MM.1S (cell line): ENCODE measurements at regions not wholly inside any gene's neighbourhood (a gene's known extent, or its start where the extent isn't known, plus 50 kb on each side); places are given as distances from the start of the nearest gene placed in this dataset.

Experiments
- DNase-seq: peaks from one replicate; pipeline ENCODE4 v3.0.0-alpha.2; 2015
- H2AFZ ChIP-seq: fragments of 300-600 bp; sonication (generic); 2 replicates; pipeline ENCODE4 v1.6.0; 2016; ENCODE audit warnings: antibody characterized with exemption, low read length
- H3F3A ChIP-seq: fragments of 300-600 bp; sonication (generic); 2 replicates; pipeline ENCODE4 v1.6.1; 2016; ENCODE audit warnings: mild to moderate bottlenecking, antibody characterized with exemption, low read length, moderate library complexity, mixed read lengths; ENCODE audit not compliant: insufficient read depth
- H3K27ac ChIP-seq: fragments of 300-600 bp; sonication (generic); 2 replicates; pipeline ENCODE4 v1.5.1; 2016; ENCODE audit warnings: mild to moderate bottlenecking, low read length
- H3K27me3 ChIP-seq: fragments of 300-600 bp; sonication (generic); replicated peaks from 2 replicates; pipeline ENCODE4 v1.6.0; 2016; ENCODE audit warnings: low read length; ENCODE audit not compliant: insufficient read depth
- H3K36me3 ChIP-seq: fragments of 300-600 bp; sonication (generic); replicated peaks from 2 replicates; pipeline ENCODE4 v1.6.1; 2016; ENCODE audit warnings: mild to moderate bottlenecking, low read length, mixed read lengths; ENCODE audit not compliant: insufficient read depth
- H3K4me1 ChIP-seq: fragments of 300-600 bp; sonication (generic); 2 replicates; pipeline ENCODE4 v1.6.1; 2016; ENCODE audit warnings: low read length, mixed read lengths
- H3K4me2 ChIP-seq: fragments of 300-600 bp; sonication (generic); 2 replicates; pipeline ENCODE4 v1.6.0; 2016; ENCODE audit warnings: low read depth, low read length
- H3K4me3 ChIP-seq: fragments of 300-600 bp; sonication (generic); 2 replicates; pipeline ENCODE4 v1.5.1; 2016; ENCODE audit warnings: low read length, mixed read lengths
- H3K79me2 ChIP-seq: fragments of 300-600 bp; sonication (generic); 2 replicates; pipeline ENCODE4 v1.6.1; 2016; ENCODE audit warnings: mixed run types, low read length, mixed read lengths
- H3K9ac ChIP-seq: fragments of 300-600 bp; sonication (generic); 2 replicates; pipeline ENCODE4 v1.6.1; 2016; ENCODE audit warnings: low read length, mixed read lengths
- H3K9me2 ChIP-seq: fragments of 300-600 bp; sonication (generic); replicated peaks from 2 replicates; pipeline ENCODE4 v1.6.1; 2016; ENCODE audit warnings: mild to moderate bottlenecking, low read length, mixed read lengths; ENCODE audit not compliant: insufficient read depth
- H3K9me3 ChIP-seq: fragments of 300-600 bp; sonication (generic); replicated peaks from 2 replicates; pipeline ENCODE4 v1.6.1; 2016; ENCODE audit warnings: mild to moderate bottlenecking, low read length, mixed read lengths; ENCODE audit not compliant: insufficient read depth
- H4K20me1 ChIP-seq: fragments of 300-600 bp; sonication (generic); 2 replicates; pipeline ENCODE4 v1.6.1; 2016; ENCODE audit warnings: mild to moderate bottlenecking, low read length, moderate library complexity, mixed read lengths; ENCODE audit not compliant: insufficient read depth
- EZH2 ChIP-seq: fragments of 300-600 bp; sonication (generic); optimal IDR thresholded peaks from 2 replicates; pipeline ENCODE3; 2017; ENCODE audit warnings: low read depth, mild to moderate bottlenecking, antibody characterized with exemption, low read length, mixed read lengths
- EZH2phosphoT487 ChIP-seq: fragments of 300-600 bp; sonication (generic); IDR thresholded peaks from 2 replicates; pipeline ENCODE4 v1.6.1; 2018; ENCODE audit warnings: antibody characterized with exemption, low read length
- TF ChIP-seq, protein P1 (sequence below): fragments of 300-600 bp; sonication (generic); IDR thresholded peaks from 2 replicates; pipeline ENCODE4 v1.5.1; 2016; ENCODE audit warnings: antibody characterized with exemption, low read length, mixed read lengths

DNA sequence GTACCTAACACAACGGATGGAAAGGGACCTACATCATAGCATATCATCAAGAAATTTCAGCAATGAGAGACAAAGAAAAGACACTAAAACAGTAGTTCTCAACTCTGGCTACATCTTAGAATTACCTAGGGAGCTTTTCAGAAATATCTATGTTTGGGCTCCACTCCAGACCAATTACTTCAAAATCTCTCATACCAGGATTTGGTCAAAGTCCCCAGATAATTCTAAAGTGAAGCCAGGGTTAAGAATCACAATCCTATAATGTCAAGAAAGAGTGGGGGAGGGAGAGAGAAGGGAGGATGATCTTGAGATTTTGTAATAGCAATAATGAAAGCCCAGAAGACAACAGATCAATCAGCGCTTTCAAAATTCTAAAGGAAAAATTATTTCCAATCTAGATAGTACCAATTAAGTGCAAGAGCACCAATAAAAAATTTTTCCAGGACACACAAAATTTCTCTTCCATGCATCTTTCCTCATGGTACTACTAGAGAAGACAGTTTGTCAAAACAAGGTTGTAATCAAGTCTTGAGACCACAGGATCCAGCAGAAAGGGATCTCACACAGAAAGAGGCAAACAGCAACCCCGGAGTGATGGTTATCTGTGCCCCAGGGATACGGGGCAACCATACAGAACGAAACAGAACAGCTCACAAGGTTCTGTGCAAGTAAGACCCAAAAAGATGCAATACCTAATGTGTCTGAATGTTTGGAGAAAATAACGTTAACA is 152.9 kb upstream of the DST start:
- no peak overlapping the region for H2AFZ ChIP-seq
- H3F3A ChIP-seq, result no peaks in the 10 kb centered on the region
- no peaks in the 10 kb centered on the region for H4K20me1 ChIP-seq
- peaks cover 26% of the 10 kb centered on the region for H3K4me1 ChIP-seq
- H3K4me3 ChIP-seq, result no peak overlapping the region
- no peak overlapping the region for H3K27ac ChIP-seq
- no peak overlapping the region for H3K4me2 ChIP-seq
- TF ChIP-seq EZH2phosphoT487 (no peak), EZH2 (no peak)
- TF ChIP-seq, protein P1, sequence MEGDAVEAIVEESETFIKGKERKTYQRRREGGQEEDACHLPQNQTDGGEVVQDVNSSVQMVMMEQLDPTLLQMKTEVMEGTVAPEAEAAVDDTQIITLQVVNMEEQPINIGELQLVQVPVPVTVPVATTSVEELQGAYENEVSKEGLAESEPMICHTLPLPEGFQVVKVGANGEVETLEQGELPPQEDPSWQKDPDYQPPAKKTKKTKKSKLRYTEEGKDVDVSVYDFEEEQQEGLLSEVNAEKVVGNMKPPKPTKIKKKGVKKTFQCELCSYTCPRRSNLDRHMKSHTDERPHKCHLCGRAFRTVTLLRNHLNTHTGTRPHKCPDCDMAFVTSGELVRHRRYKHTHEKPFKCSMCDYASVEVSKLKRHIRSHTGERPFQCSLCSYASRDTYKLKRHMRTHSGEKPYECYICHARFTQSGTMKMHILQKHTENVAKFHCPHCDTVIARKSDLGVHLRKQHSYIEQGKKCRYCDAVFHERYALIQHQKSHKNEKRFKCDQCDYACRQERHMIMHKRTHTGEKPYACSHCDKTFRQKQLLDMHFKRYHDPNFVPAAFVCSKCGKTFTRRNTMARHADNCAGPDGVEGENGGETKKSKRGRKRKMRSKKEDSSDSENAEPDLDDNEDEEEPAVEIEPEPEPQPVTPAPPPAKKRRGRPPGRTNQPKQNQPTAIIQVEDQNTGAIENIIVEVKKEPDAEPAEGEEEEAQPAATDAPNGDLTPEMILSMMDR, result no peak
- no peaks in the 10 kb centered on the region for H3K9me3 ChIP-seq
- no peaks in the 10 kb centered on the region for H3K36me3 ChIP-seq
- H3K27me3 ChIP-seq, result no peaks in the 10 kb centered on the region
- peaks cover 75% of the 10 kb centered on the region for H3K79me2 ChIP-seq
- DNase-seq, result no peak
- H3K9me2 ChIP-seq, result no peaks in the 10 kb centered on the region
- H3K9ac ChIP-seq, result no peak overlapping the region

DNA sequence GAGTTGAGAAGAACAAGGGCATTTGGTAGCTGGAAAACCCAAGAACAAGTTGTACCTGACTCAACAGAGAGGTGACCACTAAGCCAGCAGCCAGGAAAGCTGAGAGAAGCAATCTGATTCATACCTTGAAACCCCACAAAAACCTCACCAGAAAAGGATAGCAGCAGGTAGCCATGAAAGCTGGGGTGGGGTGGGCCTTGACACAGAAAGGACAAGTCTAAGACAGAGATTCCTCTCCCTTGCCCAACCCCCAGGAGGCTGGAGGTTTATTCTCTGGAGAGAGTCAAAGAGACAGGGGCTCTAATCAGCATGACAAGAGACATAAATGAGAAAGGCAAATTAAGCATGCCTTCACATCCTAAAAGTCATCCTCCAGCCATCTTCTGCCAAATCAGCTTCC is 151.7 kb upstream of the DST start:
- Histone ChIP-seq H3K79me2 (peaks cover 75% of the 10 kb centered on the region), H3K4me1 (peaks cover 37% of the 10 kb centered on the region), H3K4me2 (peak overlapping the region; percentile 35; the same call in 1 of the 2 replicates), H3F3A (no peaks in the 10 kb centered on the region), H3K36me3 (no peaks in the 10 kb centered on the region), H3K9ac (no peak overlapping the region), H3K4me3 (no peak overlapping the region), H3K9me3 (no peaks in the 10 kb centered on the region), H3K27ac (peak overlapping the region; percentile 33; the same call in 1 of the 2 replicates), H4K20me1 (no peaks in the 10 kb centered on the region), H2AFZ (no peak overlapping the region), H3K9me2 (no peaks in the 10 kb centered on the region), H3K27me3 (no peaks in the 10 kb centered on the region)
- TF ChIP-seq EZH2phosphoT487, result no peak
- no peak for TF ChIP-seq EZH2
- TF ChIP-seq, protein P1, result no peak
- DNase-seq, result peak; percentile 30

DNA sequence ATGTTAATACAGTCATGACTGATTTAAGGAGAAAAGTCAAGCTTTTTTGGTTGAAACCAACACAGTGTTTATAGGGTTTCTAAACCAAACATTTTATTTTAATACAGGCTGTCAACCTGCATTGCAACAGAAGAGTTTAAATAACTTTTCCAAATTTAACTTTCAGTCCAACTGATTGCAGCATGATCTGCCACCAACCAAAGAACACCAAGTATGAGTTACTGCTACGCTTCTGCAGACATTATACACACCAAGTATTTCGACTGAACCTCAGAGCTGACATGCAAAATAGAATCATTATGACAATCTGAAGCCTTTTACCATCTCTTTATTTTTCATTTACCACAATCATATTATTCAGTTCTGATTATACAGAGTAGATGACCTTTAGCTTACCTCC is 151.2 kb upstream of the DST start:
- peak overlapping the region; percentile 35; the same call in 1 of the 2 replicates for H3K4me2 ChIP-seq
- H3K27ac ChIP-seq, result peak overlapping the region; percentile 33; the same call in 1 of the 2 replicates
- no peak overlapping the region for H2AFZ ChIP-seq
- no peaks in the 10 kb centered on the region for H3F3A ChIP-seq
- no peak for DNase-seq
- no peaks in the 10 kb centered on the region for H3K27me3 ChIP-seq
- TF ChIP-seq EZH2phosphoT487 (no peak), EZH2 (no peak)
- TF ChIP-seq, protein P1, result no peak
- no peak overlapping the region for H3K9ac ChIP-seq
- no peaks in the 10 kb centered on the region for H3K9me2 ChIP-seq
- no peaks in the 10 kb centered on the region for H4K20me1 ChIP-seq
- no peaks in the 10 kb centered on the region for H3K9me3 ChIP-seq
- peaks cover 77% of the 10 kb centered on the region for H3K79me2 ChIP-seq
- peaks cover 37% of the 10 kb centered on the region for H3K4me1 ChIP-seq
- H3K36me3 ChIP-seq, result no peaks in the 10 kb centered on the region
- H3K4me3 ChIP-seq, result no peak overlapping the region
